ENCODE measurements at regions not wholly inside any gene's neighbourhood (a gene's known extent, or its start where the extent isn't known, plus 50 kb on each side); places are given as distances from the start of the nearest gene placed in this dataset.

DNA sequence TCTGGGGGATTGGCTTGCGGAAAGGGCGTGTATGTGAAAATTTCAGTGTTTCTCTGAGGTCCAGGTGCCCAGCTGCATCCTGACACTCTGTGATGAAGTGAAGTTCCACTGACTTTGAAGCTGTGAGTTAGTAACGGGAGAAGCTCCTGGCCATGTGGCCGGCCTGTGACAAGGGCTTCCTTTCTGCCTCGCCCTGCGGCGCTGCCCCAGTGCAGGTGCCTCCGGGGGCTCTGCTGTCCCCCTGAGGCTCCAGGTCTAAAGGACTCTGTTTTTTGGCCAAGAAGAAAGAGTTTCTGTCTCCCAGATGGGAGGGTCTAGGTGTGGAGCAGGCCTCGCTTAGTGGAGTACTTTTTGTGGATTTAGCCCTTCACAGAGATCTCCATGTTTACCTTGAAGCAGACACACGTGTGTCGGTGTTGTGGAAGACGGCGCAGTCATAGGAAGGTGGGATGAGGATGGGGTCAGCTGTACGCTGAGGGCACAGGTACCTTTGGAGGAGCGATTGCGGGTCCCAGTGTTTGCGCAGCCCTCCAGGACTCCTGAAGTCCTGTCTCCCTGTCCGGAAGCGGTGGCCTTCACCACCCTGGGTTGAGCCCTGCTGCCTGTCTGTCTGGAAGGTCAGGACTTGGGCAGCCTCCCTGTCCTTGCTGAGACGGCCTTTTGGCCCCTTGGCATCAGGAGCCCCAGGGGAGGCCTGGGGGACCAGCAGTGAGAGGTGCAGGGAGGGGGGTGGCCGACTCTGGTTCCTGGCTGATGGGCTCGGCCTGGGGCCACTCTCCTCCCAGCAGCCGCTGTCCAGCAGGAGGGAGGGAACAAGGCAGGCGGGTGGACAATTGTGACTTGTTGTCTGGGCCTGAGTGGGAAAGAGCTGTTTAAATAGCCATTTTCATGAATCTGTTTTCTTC lies 1249.3 kb downstream of the BRD1 start:
- DNase-seq (ENCODE audit: low spot score): no peak

DNA sequence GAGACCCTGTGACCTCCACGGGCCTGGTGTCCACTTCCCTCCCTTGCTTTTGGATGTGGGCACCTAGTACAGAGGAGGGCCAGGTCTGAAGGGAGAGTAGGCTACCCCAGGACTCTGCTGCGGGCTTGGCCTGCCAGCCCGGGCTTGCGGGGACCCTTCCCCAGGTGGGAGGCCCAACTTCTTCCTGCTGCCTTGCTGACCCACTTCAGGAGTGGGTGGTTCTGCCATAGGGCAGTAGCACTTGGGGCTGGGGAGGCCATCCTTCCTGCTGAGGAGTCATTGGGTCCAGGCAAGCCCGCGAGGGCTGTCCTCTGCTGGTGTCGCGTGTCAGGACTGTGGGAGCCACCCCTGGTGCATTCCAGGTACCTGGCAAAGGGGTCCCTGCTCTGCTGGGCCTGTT lies 1250.0 kb downstream of the BRD1 start:
- DNase-seq (ENCODE audit: low spot score): no peak

DNA sequence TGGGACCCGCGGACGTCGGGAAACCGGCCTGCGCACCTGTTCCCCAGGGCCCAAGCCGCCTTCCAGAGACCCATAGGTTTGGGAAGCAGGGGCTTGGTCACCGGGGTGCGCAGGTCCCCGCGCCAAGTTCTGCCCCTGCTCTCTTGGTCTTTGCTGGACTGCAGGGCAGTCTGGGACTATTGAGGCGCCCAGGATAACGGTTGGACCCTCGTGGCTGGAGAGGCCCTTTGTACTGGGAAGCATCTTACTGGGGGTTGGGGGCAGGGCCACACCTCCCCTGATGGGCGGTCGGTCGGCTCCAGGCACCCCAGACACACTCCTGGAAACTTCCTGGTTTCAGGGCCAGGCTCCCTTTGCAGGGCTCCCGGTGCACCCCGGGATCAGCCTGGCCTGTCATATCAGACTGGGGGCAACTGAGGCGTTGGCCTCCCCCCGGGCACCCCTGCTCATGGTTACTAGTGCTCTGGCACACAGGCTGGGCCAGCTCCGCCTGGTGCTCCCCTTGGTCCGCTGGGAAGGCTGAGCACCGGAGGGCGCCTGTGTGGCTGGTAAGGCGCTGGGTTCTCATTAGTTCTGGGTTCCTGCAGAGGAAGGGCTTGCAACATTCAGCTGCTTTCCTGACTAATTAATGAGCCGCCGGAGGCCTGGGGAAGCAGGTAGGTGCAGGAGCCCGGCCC lies 1250.5 kb downstream of the BRD1 start:
- DNase-seq (ENCODE audit: low spot score): no peak

DNA sequence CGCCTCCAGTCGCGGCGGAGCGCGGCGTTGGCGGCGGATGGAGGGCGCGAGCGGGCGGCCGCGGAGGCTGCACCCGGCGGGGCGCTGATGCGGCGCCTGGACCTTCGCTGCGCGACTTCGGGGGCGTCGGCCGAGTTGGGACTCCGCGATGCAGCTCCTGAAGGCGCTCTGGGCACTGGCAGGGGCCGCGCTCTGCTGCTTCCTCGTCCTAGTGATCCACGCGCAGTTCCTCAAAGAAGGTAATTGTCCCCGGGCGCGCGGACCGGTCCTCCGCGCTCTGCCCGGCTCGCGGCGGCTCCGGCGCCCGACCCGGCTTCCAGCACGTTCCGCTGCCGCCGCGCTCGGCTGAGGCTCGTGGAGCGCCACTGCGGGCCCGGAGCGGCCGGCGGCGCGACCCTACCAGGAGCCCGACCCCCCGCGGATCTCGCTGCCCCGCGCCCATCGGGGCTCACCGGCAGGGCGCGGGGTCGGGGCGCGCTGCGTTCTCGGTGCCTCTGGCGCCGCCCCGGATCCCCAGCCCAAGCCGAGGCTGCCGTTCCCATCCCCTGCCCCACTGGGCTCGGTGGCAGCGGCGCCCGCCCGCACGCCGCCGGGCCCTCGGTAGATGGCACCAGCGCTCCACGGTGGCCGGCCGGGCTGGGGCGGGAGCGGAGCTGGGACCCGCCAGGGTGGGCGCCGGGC lies 1251.2 kb downstream of the BRD1 start:
- peak; percentile 33 for DNase-seq (ENCODE audit: low spot score)

DNA sequence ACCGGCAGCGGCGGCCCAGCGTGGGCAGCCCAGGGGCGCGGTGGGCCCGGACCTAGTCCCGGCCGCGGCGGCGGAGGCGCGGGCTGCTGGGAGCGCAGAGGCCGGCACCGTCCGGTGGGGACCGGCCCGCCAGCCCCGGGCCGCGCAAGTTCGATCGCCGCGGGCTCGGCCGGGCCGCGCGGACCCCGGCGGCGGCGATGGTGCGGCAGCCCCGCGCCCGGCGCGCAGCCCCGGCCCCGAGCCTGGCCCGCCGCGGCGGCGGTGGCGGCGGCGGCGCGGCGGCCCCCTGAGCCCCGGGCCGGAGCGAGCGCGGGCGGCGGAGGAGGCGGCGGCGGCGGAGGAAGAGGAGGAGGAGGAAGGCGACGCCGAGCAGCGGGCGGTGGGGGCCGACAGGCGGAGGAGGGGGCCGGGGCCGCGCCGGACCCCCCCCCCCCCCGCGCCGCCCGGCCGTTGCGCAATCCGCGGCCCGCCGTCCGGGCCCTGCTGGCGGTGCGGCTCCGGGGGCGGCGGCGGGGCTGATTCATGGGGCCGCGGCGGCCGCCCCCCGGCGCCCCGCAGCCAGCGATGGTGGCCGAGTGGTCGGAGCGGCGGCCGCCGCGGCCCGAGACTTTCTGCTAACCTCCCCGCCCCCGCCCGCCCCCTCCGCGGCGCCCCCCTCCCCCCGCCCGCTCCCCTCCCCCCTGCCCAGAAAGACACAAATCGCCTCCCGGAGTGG lies 1251.9 kb downstream of the BRD1 start:
- DNase-seq (ENCODE audit: low spot score): no peak

DNA sequence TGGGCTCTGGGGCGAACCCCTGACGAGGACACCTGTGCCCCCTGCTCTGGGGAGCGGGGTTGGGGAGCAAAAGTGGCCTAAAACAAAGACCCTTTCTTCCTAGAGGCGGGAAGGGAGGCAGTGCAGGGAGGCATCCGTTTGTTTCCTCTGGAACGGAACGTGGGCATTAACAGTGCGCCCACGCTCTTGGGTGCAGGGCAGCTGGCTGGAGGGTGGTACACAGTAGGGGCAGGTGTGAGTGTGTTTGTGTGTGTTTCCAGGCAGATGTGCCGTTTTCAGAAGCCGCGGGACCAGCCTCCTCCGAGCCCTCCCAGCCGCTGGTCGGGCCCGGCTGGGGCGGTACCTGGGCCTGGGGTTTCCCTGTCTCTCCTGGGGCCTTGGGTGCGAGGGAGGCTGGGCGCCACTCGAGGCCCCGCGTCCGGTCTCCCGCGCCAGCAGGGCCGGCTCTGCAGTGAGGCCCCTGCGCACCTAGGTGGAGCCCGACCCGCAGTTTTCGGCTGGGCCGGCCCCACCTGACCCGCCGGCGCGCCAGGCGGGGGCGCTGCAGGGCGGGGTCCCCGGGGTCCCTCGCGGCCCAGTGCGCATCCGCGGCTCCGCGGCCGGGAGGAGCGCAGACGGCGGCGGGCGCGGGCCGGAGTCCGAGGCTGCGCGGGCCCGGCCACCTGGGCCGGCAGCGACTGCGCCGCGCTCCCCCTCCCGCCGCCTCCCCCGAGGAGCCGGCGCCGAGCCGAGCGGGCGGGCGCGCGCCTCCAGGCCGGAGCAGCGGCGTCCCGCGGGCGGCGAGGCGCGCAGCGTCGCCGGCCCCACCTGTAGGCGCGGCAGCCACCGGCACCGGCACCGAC lies 1252.7 kb downstream of the BRD1 start:
- DNase-seq (ENCODE audit: low spot score): no peak

DNA sequence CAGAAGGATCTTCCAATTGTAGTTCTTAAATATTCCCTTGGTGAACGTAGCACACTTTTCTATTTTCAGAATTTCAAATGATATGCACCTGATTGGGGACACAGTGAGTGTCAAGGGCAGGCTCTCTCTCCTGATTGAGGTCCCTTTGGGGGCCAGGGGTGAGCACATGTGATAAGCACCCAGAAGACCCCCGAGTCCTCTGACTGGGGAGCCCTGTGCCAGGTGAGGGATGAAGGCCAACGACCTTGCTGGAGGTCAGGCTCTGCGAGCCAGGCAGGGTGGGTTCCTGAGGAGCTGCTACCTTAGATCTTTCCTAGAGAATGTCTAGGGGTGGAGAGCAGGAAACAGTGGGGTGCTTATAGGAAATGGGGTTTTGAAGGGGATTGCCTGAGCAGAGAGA lies 1253.9 kb downstream of the BRD1 start:
- DNase-seq (ENCODE audit: low spot score): no peak

DNA sequence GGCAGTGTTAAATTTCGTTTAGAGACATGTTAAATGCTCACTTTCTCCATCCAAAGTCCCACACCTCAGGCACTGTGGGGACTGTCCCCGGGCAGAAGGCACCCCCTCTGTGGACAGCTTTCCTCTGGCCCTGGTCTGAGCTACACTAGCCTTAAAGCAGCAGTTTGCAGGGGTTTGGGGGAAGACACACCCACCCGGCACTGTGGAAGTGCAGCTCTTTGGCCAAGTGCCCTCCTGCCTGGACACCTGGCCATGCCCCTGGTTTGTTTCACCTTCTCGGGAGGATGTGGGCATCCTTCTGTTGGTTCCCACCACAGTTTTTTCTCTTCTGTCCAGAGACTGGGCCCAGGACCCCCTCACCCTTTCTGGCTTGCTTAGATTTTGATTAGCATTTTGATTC lies 1254.7 kb downstream of the BRD1 start:
- DNase-seq (ENCODE audit: low spot score): no peak

DNA sequence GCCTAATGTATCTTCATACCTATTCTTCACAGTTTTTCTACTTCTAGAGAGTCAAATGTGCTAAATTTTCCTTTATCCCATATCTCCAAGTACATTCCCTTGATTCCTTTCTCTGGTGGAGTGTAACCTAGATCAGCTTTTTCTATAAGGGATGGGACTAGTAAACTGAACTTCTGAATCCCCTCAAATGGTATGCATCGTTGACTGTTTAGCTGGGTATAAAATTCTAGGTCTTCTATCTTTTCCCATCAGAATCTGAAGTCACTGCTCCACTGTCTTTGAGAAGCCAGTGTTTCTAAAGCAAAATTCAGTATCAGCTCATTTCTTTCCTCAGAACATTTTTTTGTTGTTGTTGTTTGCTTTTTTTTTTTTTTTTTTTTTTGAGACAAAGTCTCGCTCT lies 1256.8 kb downstream of the BRD1 start:
- no peak for DNase-seq (ENCODE audit: low spot score)

DNA sequence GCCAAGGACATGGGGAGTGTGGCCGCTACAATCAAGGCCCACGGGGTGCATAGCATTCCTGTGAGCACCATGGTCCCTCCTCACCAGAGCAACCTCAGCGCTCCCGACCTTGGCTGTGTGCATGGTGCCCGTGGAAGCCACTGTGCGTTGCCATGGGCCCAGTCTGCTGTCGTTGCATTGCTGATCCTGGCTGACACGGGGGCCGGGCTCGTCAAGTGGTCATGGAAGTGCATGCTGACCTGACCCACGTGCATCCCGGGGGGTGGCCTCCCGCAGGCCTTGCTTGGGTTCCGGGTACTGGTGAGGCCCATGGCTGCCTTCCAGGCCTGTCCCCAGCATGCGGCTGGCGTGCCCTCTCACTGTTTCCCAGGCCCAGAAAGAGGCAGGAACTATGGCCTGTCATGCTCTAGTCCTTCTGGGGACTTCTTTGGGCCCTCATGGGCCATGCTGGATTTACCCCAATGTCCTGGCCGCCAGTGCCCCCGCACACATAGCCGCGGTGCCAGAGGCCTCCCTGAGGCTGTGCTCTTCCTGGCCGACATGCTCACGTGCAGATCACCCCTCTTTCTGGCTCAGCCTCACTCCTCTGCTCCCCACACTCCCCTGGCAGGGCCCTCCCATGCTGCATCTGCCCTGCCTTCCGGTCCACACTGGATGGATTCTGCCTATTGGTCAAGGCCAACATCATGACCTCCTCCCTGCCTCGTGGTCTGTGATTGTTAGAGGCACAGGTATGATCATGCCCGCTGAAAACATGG lies 1258.0 kb downstream of the BRD1 start:
- DNase-seq (ENCODE audit: low spot score): no peak

DNA sequence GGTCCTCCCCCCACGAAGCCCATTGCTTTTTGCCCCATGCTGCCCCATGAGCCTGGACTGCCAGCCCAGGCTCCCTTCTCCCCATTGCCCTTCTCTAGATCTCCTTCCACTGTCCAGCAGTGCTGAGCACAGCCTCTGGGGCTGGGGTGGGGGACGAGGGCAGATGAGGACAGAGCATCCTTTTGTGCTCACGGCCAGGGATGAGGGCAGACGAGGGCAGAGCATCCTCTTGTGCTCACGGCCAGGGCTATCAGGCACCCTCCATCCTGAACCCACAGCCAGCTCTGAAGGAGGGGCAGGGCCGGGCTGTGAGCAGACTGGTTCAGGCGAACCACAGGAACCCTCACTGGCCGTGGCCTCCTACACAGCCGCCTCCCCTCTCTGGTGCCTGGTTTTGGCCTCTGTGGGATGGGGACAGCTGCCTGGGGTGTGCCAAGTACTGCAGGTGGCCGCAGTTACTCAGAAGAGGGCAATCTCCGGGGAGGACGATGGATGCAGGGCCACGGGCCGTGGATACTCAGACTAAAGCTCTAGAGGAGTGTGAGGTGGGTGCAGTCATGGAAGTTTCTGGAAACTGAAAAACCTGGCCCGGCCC lies 1258.8 kb downstream of the BRD1 start:
- no peak for DNase-seq (ENCODE audit: low spot score)

DNA sequence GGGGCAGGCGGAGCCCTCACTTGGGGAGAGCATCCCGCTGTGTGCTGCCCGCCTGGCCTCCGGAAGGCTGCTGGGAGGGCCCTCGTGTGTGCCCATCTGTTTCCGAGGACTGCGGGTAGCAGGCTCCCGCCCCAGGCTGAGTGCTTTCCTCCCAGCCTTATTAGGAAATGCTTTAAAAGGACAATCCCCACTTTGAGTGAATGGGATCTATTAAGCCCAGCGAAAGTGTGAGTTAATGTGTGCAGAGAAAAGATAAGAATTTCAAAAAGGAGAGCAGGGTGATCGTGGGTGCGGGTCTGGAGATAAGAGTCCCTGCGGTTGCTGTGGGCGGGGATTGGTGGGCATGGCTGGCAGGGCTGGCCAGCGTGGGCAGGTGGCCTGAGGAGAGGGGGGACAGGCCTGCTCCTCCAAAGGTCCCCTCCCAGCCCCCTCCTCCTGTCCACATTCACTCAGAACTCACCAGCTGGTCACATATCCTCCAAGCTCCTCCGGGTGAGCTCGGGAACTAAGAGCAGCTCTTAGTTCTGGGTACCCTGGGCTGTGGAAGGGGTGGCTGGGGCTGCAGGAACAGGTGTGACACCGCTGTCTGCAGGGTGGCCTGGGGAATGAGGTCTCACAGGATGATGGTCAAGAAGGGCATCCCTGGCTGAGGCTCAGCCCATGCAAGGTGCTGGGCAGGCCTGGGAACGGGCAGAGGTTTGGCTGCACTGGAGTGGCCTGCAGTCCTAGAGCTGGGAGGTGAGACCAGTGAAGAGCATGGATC lies 1260.3 kb downstream of the BRD1 start:
- DNase-seq (ENCODE audit: low spot score): no peak

DNA sequence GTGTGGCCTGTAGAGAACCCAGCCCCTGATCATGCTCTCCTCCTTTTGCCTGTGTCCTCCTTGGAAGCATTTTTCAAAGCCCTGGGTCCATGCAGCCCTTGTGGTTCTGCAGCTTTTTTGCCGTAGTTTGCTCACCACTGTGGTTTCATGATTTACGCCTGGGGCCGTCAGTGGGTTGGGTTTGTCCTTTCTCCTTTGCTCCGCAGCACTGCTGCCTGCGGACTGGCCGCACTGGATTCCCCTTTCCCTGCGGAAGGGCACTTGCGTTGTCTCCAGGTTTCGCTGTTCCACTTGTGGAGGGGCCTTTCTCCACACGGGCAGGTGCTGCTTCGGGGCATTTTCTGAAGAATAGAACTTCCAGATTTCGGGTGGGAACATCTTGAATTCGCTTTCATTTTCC lies 1260.9 kb downstream of the BRD1 start:
- no peak for DNase-seq (ENCODE audit: low spot score)

DNA sequence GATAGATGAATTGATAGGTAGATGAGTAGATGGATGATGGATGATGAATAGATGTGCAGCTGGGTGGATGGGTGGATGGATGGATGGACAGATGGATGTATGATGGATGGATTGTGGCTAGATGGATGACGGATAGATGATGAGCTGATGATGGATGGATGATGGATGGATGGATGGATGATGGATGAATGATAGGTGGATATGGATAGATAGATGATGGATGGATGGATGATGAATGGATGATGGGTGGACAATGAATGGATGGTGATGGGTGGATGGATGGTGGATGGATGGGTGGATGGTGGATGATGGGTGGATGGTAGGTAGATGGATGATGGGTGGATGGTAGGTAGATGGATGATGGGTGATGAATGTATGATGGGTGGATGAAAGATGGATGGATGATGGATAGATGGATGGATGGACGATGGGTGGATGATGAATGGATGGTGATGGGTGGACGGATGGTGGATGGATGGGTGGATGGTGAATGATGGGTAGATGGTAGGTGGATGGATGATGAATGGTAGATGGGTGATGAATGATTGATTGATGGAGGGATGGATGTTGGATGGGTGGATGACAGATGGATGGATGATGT lies 1261.7 kb downstream of the BRD1 start:
- no peak for DNase-seq (ENCODE audit: low spot score)

DNA sequence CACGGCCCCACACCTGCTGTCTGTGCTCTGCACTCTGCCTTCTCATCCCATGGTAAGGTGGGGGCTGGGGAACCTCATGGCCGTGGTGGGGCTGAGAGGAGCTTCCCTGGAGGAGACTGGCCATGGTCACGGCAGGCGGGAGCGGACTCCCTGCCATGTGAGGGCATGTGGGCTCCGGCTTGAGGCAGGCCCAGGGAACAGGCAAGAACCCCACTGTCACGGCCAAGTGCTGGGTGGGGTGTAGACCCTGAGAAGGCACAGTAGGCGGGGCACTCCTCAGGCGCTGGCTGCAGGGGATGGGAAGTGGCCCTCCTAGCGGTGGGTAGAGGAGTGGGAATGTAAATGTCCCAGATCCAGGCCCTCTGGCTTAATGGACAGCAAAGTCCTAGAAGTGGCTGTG lies 1262.7 kb downstream of the BRD1 start:
- DNase-seq (ENCODE audit: low spot score): no peak

DNA sequence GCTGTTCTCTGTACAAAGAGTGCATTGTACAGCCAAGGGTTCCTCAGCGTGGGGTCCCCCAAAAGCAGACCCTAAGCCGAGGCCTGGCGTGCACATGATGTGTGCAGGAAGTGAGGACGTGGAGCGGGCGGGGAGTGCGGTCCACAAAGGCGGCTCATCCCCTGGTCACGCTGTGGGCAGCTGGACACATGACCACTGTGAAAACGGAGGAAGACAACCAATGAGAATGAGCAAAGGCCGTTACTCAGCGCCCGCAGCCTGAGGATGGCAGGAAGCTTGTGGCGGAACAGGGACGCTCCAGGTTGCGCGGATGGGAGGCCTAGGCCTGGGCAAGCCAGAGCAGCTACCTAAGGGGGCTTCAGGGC lies 1263.7 kb downstream of the BRD1 start:
- DNase-seq (ENCODE audit: low spot score): no peak

DNA sequence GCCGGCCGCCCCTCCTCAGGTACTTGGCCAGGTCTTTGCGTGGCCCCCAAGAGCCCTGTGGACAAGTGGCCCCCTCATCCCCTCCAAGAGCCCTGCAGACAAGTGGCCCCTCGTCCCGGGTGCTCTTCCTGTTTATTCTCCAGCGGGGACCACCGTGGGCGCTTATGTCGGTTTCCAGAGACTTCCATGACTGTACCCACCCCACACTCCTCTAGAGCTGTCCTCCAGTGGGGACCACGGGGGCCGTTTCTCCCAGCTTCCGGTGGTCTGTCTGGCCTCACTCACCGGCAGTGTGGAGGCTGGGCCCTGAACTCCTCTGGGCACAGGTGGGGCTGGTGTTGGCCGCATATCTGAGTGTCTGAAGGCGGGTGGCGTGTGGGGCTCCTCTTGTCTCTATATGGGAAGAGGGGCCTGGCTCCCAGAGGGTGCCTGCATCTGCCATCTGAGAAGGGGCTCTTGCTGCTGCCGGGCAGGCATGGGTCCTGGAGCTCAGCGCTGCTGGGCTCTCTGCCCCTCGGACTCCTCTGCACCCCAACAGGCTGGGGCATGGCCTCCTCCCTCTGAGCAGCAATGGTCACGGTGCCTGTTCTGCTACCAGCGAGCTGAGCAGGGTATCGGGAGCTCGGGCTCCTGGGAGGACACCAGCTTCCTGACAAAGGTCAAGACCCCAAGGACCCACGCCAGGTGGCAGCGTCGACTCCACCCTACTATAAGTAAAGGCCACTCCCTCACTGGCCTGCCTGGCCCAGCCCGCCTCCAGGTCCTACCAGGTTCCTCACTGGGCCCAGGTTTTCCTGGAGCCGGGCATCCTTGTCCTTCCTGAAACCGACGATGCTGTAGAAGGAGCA lies 1264.3 kb downstream of the BRD1 start:
- DNase-seq (ENCODE audit: low spot score): no peak

DNA sequence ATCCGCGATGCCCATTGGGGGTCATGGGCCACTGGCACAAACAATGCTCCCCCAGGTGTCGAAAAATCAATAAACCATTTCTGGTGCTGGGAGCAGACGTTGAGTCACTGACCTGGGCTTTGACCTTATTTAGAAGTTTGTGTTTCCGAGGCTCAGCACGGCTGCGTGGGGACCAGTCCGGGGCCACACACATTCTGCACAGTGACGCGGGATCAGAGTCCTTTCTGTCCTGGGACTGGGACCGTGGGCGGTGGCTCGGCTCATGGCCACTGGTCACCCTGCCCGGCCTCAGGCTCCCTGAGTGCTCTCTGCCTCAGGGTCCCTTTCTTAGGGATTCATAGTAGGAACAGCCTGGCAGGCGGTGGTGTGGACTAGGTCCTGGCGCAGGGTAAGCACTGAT lies 1266.0 kb downstream of the BRD1 start:
- DNase-seq (ENCODE audit: low spot score): no peak

Data from AG08396 (cell line).